HG03159 (cell line): ENCODE measurements at regions not wholly inside any gene's neighbourhood (a gene's known extent, or its start where the extent isn't known, plus 50 kb on each side); places are given as distances from the start of the nearest gene placed in this dataset.
A peak's percentile ranks its signal among the peaks of the same experiment; 100 is the strongest.
"Not testable (repeated sequence)": the region's sequence is repeated elsewhere in the genome, so short reads cannot be mapped to it uniquely, and the experiment has no call there.

ENCODE experiments used
- ATAC-seq: cut with Tn5 transposase; IDR thresholded peaks from one replicate; pipeline ENCODE4 v1.9.1; 2021; ENCODE audit warnings: mild to moderate bottlenecking, moderate library complexity; ENCODE audit not compliant: unreplicated experiment

GRCh38 chr2:215799194-215799593, 214.2 kb downstream of the MREG start:
- no peak for ATAC-seq

GRCh38 chr2:215797676-215798075, 215.7 kb downstream of the MREG start:
- no peak for ATAC-seq

DNA sequence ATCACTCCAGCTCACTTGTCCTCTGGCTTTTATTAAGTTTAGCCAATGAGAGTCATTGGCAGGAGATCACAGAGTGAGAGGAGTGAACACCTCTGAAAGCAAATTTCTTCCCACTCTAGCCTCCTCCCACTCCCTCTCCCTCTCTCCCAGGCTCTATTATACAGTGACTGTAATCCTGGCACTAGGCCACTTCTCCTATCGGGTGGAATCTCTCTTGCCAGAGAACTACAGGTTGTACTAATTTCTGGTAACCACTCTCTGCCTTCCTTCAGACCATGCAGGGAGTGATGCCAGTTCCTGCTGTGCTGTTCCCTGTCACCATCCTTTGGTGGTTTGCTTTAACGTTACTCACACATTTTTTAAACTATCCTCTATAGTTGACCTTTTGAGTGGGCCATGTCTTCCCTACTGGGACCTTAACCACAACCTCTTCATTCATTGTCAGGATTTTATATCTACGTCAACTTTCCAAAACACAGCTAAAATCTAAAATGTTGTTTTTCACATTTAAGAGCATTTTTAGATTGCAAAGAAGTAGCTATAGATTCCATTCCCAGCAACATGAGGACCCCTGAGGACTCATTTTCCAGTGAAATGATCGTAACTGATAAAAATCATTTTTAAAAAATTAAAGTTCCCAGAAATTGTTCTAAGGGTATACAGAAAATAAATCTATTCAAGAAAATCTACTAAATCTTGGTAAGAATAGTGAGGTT, 217.1 kb downstream of the MREG start:
- no peak for ATAC-seq

GRCh38 chr2:215794829-215795546, 218.4 kb downstream of the MREG start:
- ATAC-seq, result no peak

GRCh38 chr2:215793747-215794595, 219.4 kb downstream of the MREG start:
- ATAC-seq, result peak; percentile 58

DNA sequence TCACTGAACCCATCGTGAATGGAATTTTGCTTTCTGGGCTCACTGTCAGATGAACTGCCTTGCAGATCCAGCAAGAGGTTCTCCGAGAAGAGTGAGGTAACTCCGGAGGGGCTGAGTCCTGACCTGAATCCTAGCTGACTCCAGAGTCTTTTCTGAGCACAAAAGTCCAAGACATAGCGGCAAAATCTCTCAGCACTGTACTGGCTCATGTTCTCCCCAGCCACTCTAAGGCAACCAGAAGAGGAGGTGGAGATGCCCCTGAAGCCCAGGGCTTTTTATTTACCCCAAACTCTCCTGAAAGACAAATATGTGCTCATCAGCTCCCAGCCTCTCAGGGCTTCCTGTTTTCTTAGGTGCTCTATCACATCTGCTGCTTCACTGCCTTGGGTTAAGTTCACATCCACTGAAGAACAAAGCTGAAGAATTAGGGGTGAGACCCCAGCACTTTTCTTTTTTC, 221.8 kb downstream of the MREG start:
- no peak for ATAC-seq

GRCh38 chr2:215790523-215791421, 222.6 kb downstream of the MREG start:
- ATAC-seq, result no peak

DNA sequence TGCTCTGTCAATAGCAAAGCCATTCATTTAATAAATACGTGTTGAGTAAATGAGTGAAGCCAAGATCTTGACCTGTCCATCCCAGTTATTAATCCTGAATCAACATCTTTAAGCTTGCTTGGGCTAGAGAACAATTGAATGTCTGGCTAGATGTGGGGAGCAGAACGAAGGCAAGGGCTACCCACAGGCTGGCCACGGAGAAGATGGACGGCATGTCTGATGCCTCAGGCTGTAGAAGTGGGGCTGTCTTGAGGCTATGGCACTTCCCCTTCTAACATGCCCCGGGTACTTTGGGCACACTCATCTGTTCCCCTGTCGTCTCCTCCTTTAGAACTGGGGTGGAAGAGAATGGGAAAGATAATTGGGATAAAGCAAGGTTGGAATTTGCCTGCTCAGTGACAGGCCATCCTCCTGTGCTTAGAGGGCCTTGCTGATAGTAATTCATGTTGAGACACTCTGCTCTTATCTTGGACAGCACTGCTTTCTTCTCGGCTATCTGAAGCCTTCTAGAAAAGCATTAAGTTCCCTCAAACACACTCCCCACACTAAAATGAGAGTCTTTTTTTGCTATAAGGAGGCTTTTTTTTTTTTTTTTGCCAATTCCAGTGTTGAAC, 225.7 kb downstream of the MREG start:
- ATAC-seq, result no peak

DNA sequence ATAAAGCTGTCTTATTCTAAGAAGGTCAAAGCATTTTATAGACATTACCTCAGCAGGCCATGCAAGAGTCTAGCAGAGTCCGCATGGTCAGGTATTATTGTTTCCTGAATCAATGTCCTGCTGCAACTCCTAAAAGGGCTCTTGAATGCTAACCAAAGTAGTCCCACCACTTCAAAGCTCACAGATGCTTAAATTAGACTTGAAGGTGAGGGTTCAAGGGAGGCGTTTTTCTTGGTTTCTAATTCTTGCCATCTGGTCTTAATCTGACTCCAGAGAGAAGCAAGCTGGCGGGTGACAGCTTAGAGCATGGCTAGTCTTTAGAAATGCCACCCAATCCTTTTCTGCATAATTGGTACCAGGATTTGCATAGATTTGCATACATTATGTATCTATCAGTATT, 226.3 kb downstream of the MREG start:
- no peak for ATAC-seq

GRCh38 chr2:215784371-215784783, 229.0 kb downstream of the MREG start:
- no peak for ATAC-seq

DNA sequence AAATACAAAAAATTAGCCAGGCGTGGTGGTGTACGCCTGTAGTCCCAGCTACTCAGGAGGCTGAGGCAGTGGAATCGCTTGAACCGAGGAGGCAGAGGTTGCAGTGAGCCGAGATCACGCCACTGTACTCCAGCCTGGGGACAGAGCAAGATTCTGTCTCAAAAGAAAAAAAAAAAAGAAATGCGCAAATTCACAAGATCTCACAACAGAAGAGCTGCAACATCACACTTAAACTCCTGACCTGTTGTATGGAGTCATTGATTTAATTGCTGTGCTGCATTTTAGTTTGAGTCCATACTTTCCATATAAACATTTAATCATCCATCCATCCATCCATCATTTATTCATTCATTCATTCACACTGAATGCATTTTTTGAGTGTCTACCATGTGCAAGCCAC, 229.7 kb downstream of the MREG start:
- not testable (repeated sequence) for ATAC-seq

DNA sequence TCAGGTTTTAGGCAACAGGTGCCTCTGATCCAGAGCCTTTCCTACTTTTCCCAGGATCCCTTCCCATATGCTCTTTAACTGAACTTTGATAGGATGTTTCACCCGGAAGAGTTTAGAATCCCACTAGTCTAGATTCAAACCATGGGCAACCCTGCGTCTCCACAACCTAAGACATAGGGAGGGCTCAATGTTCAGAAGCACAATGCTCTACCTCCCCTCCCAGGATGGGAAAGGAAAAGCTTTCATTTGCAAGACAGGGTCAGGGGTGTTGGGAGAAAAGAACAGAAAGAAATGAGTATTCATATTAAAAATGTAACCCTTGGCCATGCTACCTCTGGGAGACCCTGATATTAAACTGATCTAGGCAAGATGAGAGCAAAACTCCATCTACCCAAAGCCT, 230.4 kb downstream of the MREG start:
- no peak for ATAC-seq

DNA sequence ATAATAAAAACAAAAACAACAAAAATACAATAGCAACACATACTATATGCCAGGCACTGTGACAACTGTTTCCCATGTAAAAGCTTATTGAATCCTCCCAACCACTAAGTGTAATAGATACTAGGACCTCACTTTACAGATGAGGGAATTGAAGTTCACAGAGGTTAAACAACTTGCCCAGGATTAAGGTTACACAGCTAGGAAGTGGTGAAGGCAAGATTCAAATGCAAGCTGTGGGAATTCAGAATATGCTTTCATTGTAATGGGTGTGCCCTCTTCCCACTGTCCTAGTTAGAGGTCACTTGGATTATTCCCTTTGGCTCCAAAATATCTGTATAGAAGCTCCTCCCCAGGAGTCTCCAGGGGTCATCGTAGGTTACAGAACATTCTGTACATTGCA, 231.1 kb downstream of the MREG start:
- ATAC-seq, result no peak

DNA sequence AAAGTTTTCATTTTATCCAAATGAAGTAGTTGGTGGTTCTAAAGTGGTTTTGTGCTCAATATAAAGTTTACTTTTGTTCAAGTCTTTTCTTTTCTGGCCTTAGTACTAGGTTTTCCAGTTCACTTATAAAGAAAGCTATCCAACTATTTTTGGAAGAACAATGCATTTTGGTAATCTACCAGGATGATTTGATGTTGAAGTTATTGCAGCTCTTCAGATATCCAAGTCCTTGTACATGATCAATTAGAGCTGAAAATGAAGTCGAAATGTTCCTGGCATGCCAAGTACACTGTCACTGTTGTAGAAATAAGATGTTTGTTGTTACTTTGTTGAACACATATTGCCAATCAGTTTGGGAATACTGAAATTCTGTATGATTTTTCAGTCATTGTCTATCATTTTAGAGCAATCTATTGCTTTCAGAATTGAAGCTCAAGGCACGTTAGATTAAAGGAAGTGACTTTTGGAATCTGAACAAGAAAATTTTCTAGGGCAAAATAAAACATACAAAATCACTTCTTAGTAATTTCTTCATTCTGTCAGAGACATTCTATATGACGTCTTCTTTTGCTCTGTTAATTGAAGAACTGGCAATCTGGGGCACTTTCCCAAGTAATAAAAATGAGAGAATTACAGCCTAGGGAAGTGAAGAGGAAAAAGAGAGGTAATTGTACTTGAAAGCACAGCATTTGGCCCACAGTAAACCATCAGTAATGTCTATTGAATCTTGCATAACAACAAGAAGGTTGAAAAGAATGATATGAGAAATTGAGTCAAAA, 232.3 kb downstream of the MREG start:
- no peak for ATAC-seq

GRCh38 chr2:215780313-215780712, 233.0 kb downstream of the MREG start:
- ATAC-seq, result no peak

DNA sequence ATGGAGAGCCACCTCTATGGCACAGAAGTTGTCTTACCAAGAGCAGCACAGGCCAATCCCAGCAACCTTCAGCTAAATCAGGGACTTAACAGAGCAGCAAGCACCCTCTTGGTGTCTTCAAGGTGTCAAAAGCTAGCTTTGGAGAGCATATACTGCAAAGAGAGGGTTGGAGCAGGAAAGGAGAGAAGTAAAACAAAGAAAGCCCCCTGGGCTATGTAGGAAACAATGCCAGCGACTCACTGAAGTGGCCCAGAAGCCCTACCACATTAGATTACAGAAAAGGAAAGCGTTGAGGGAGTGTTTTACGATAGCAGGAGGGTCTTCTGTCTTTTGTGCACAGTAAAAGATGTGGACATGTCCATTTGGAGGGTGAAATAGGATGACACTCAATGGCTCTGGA, 233.4 kb downstream of the MREG start:
- ATAC-seq, result no peak

DNA sequence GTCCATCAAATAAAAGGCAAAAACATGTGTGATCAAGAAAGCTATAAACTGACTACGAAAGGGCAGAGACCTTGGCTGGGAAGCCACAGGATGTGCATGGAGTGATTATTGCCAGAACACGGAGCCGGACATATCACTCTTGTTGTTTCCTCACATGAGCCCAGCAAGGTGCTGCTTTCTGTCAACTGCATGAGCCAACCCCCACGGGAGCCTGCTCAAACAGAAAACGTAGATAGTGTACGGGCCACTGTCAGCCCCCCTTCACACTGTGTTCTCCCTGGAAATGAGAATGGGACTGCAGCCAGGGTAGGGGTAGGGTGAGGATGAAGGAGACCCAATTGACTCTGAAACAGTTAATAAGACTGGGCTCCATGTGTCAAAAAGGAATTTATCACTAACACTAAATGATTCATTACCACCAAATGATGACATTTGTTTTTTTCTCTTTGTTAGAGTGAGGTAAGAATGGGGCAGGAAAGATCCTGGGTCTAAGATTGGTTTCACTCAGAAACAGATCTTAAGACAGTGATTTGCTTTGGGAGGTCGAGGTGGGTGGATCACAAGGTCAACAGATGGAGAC, 235.8 kb downstream of the MREG start:
- ATAC-seq, result no peak

GRCh38 chr2:215775106-215775505, 238.2 kb downstream of the MREG start:
- no peak for ATAC-seq

- ATAC-seq, result no peak
Measured at GRCh38 chr2:215773728-215774127, 239.6 kb downstream of the MREG start.
